ENCODE measurements at regions not wholly inside any gene's neighbourhood (a gene's known extent, or its start where the extent isn't known, plus 50 kb on each side); places are given as distances from the start of the nearest gene placed in this dataset.

DNA sequence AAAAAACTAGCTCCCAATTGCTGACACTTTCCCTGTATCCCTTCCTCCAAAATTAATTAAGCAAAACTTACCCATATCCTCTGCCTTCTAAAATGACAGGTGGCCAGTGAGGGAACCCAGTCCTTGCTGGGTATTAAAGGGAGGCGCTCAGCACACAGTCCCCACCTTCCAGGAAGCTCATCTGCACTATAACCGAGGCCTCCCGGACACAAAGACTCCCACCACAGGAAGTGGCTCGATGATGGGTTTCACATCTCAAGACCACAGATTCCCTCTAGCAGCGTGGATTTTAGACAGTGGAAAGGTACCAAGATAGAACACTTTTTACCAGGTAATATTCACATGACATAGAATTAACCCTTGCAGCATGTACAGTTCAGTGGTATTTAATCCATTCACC lies 126.8 kb upstream of the NCOR2 start:
- no peak for TF ChIP-seq GLIS3 (CRISPR knock-in tag; IDR thresholded peaks at IDR 0.05)
- TF ChIP-seq CREB5 (CRISPR knock-in tag; IDR thresholded peaks at IDR 0.05; ENCODE audit: low read depth): no peak
- no peak for TF ChIP-seq ISL1 (CRISPR knock-in tag; IDR thresholded peaks at IDR 0.05)
- TF ChIP-seq ZFP30 (CRISPR knock-in tag; IDR thresholded peaks at IDR 0.05): no peak
- no peak for TF ChIP-seq TCF4 (CRISPR knock-in tag; IDR thresholded peaks at IDR 0.05; ENCODE audit: borderline replicate concordance)
- TF ChIP-seq ZNF565 (CRISPR knock-in tag; conservative IDR thresholded peaks at IDR 0.05; ENCODE audit: low read depth): no peak
- TF ChIP-seq BACH2 (CRISPR knock-in tag; IDR thresholded peaks at IDR 0.05; ENCODE audit: borderline replicate concordance): no peak
- no peak for TF ChIP-seq PPARA (CRISPR knock-in tag; IDR thresholded peaks at IDR 0.05; ENCODE audit: borderline replicate concordance)

All from SK-N-SH treated with all-trans-retinoic acid at 6 μM for 48 hours (cell line).